Tibial nerve (tissue), 3 donors: ENCODE measurements at regions not wholly inside any gene's neighbourhood (a gene's known extent, or its start where the extent isn't known, plus 50 kb on each side); places are given as distances from the start of the nearest gene placed in this dataset.

Experiments
- CTCF ChIP-seq, 5 experiments: fragments of 200-600 bp in 3 of 5; fragments of 450-650 bp in 2 of 5; sonication (generic) in 3 of 5; IDR thresholded peaks; one replicate each; pipeline ENCODE4 v1.5.1; 2016 to 2019; ENCODE audit warnings: antibody characterized with exemption in 5 of 5, mild to moderate bottlenecking in 3 of 5, moderate library complexity in 2 of 5
- POLR2A ChIP-seq, 2 donors: fragments of 450-650 bp; IDR thresholded peaks; one replicate each; pipeline ENCODE4 v1.6.1; 2017; ENCODE audit warnings: antibody characterized with exemption in 2 of 2, mild to moderate bottlenecking in 2 of 2, moderate library complexity in 2 of 2

DNA sequence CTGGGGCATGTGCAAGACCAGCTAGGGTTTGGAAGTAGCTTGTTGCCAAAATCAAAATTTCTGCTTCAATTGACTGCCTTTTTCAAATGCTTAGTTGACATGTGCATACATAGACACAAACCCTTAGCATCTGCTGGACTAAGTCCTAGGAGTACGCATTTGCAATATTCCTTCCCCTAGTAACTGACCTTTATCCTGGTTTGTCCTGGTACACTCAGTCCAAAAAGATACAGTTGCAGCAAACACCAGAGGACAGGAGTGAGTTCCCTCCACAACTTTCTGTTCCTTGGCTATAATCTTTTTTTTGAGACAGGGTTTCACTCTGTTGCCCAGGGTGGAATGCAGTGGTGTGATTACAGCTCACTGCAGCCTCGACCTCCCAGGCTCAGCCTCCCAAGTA is 290.2 kb upstream of the ERCC4 start:
- TF ChIP-seq CTCF (IDR thresholded peaks at IDR 0.05) (no peak), POLR2A (IDR thresholded peaks at IDR 0.05) (no peak)
